ENCODE measurements at regions not wholly inside any gene's neighbourhood (a gene's known extent, or its start where the extent isn't known, plus 50 kb on each side); places are given as distances from the start of the nearest gene placed in this dataset.

DNA sequence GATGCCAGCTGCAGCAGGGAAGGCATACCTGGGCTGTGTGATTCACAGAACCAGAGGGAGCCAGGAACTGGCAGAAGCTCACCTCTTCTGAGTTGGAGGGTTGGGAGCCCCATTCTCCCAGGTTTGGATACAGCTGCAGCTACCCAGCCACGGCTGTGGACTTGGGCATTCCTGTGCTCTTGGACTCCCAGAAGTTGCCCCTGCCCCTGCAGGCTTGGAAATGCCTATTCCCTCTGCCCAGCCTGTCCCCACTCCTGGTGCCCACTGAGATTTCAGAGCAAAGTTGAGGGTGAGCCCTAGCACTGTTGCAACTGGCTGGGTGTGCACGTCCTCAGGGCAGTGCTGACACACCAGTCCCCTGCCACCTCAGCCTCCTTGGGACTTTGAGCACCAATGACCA, 489.7 kb downstream of the SLCO4C1 start:
- no peak overlapping the region for H3K9ac ChIP-seq (ENCODE audit: insufficient read depth in 1 of 2, low read depth in 2 of 2, low read length in 2 of 2)
- no peak overlapping the region for H2AFZ ChIP-seq (ENCODE audit: low read depth, low read length)
- no peak overlapping the region for H3K4me3 ChIP-seq
- H3K27me3 ChIP-seq (ENCODE audit: control insufficient read depth in 2 of 2, insufficient read depth in 2 of 2, low read length in 2 of 2) = no peaks in the 10 kb centered on the region
- no peak for FAIRE-seq
- H3K79me2 ChIP-seq (ENCODE audit: control insufficient read depth, insufficient read depth, low read length) = no peaks in the 10 kb centered on the region
- no peaks in the 10 kb centered on the region for H3K36me3 ChIP-seq (ENCODE audit: control insufficient read depth, insufficient read depth, low read length)
- H4K20me1 ChIP-seq (replicated peaks; ENCODE audit: control insufficient read depth, insufficient read depth, low read length) = no peaks in the 10 kb centered on the region
- no peak for ATAC-seq
- H3K9me1 ChIP-seq (ENCODE audit: control insufficient read depth, insufficient read depth, low read length) = no peaks in the 10 kb centered on the region
- intact Hi-C loops (cut with micrococcal nuclease) (no loop called here), in situ Hi-C loops (cut with MboI) (no loop called here)
- no peaks in the 10 kb centered on the region for H3K4me1 ChIP-seq (replicated peaks in 1 of 2; ENCODE audit: control insufficient read depth in 2 of 2, insufficient read depth in 2 of 2, low read length in 2 of 2)
- H3K4me2 ChIP-seq (ENCODE audit: insufficient read depth, low read length) = no peak overlapping the region
- no peaks in the 10 kb centered on the region; the same call in 1 of the 2 replicates for H3K9me3 ChIP-seq (replicated peaks; ENCODE audit: control insufficient read depth, insufficient read depth, low read depth, low read length)
- ChIA-PET CTCF (ENCODE audit: low intra/inter-chr PET ratio) (no interaction called here), POLR2A (interaction anchor here (0.6 kb wide), 1 partner anchor 1626 kb away, joined by 3 read pairs; no protein-coding TSS in a partner anchor)
- no peak overlapping the region for H3K27ac ChIP-seq (ENCODE audit: extremely low read depth, low read depth, low read length)
- TF ChIP-seq, protein P1, sequence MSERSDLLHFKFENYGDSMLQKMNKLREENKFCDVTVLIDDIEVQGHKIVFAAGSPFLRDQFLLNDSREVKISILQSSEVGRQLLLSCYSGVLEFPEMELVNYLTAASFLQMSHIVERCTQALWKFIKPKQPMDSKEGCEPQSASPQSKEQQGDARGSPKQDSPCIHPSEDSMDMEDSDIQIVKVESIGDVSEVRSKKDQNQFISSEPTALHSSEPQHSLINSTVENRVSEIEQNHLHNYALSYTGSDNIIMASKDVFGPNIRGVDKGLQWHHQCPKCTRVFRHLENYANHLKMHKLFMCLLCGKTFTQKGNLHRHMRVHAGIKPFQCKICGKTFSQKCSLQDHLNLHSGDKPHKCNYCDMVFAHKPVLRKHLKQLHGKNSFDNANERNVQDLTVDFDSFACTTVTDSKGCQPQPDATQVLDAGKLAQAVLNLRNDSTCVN (CRISPR knock-in tag; IDR thresholded peaks at IDR 0.05) = no peak
- no peak for TF ChIP-seq ZNF217 (CRISPR knock-in tag; IDR thresholded peaks at IDR 0.05)
- TF ChIP-seq, protein P2, sequence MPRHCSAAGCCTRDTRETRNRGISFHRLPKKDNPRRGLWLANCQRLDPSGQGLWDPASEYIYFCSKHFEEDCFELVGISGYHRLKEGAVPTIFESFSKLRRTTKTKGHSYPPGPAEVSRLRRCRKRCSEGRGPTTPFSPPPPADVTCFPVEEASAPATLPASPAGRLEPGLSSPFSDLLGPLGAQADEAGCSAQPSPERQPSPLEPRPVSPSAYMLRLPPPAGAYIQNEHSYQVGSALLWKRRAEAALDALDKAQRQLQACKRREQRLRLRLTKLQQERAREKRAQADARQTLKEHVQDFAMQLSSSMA (CRISPR knock-in tag; IDR thresholded peaks at IDR 0.05) = no peak
- TF ChIP-seq, protein P3, sequence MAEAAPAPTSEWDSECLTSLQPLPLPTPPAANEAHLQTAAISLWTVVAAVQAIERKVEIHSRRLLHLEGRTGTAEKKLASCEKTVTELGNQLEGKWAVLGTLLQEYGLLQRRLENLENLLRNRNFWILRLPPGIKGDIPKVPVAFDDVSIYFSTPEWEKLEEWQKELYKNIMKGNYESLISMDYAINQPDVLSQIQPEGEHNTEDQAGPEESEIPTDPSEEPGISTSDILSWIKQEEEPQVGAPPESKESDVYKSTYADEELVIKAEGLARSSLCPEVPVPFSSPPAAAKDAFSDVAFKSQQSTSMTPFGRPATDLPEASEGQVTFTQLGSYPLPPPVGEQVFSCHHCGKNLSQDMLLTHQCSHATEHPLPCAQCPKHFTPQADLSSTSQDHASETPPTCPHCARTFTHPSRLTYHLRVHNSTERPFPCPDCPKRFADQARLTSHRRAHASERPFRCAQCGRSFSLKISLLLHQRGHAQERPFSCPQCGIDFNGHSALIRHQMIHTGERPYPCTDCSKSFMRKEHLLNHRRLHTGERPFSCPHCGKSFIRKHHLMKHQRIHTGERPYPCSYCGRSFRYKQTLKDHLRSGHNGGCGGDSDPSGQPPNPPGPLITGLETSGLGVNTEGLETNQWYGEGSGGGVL (CRISPR knock-in tag; IDR thresholded peaks at IDR 0.05) = no peak
- TF ChIP-seq ZNF347 (CRISPR knock-in tag; IDR thresholded peaks at IDR 0.05; ENCODE audit: low read depth) = no peak
- no peak for TF ChIP-seq CREB3 (tag; conservative IDR thresholded peaks at IDR 0.05; ENCODE audit: low read depth)
- no peak for TF ChIP-seq KLF10 (CRISPR knock-in tag; IDR thresholded peaks at IDR 0.05)
- no peak for TF ChIP-seq NR2C2 (CRISPR knock-in tag; IDR thresholded peaks at IDR 0.05)
- TF ChIP-seq NR2C2 (tag; IDR thresholded peaks at IDR 0.05) = no peak
- 0% methylated on average over 2 of the region's 2 CpGs for WGBS (ENCODE audit: insufficient coverage, low coverage, missing lambda C conversion rate)
- BruUV-seq (replicated peaks) = no TSS peak
- no peak for DNase-seq (ENCODE audit: extremely low read depth in 1 of 4, low spot score in 3 of 4)

Data from K562 (cell line).